HT1080 (cell line): ENCODE measurements at regions not wholly inside any gene's neighbourhood (a gene's known extent, or its start where the extent isn't known, plus 50 kb on each side); places are given as distances from the start of the nearest gene placed in this dataset.
"Not testable (repeated sequence)": the region's sequence is repeated elsewhere in the genome, so short reads cannot be mapped to it uniquely, and the experiment has no call there.

Experiments
- DNase-seq: peaks from one replicate; pipeline ENCODE4 v3.0.0-alpha.2; 2015; ENCODE audit warnings: low read depth

- DNase-seq, result no peak
Observed at GRCh38 chr6:82419132-82419581, 55.5 kb downstream of the TPBG start.

GRCh38 chr6:82419859-82420258 is 56.2 kb downstream of the TPBG start:
- DNase-seq, result no peak

GRCh38 chr6:82430611-82431010 is 67.0 kb downstream of the TPBG start:
- DNase-seq, result no peak

GRCh38 chr6:82436740-82437139 is 73.1 kb downstream of the TPBG start:
- DNase-seq, result no peak

GRCh38 chr6:82437701-82438100 is 74.1 kb downstream of the TPBG start:
- no peak for DNase-seq

GRCh38 chr6:82441047-82441855 is 77.6 kb downstream of the TPBG start:
- DNase-seq, result no peak

- DNase-seq, result no peak
Observed at GRCh38 chr6:82442061-82442719, 78.6 kb downstream of the TPBG start.

- DNase-seq, result no peak
Observed at GRCh38 chr6:82458147-82458546, 94.5 kb downstream of the TPBG start.

GRCh38 chr6:82458705-82459104 is 95.1 kb downstream of the TPBG start:
- no peak for DNase-seq

GRCh38 chr6:82461536-82461935 is 97.9 kb downstream of the TPBG start:
- DNase-seq, result no peak

- no peak for DNase-seq
Observed at GRCh38 chr6:82467338-82467737, 103.7 kb downstream of the TPBG start.

GRCh38 chr6:82470123-82470522 is 106.5 kb downstream of the TPBG start:
- not testable (repeated sequence) for DNase-seq

GRCh38 chr6:82475106-82475505 is 111.5 kb downstream of the TPBG start:
- DNase-seq, result not testable (repeated sequence)

GRCh38 chr6:82484001-82484400 is 120.4 kb downstream of the TPBG start:
- DNase-seq, result no peak

- no peak for DNase-seq
Observed at GRCh38 chr6:82484737-82485626, 121.4 kb downstream of the TPBG start.

- DNase-seq, result no peak
Observed at GRCh38 chr6:82487895-82488294, 124.3 kb downstream of the TPBG start.

- no peak for DNase-seq
Observed at GRCh38 chr6:82488403-82488802, 124.8 kb downstream of the TPBG start.

- DNase-seq, result no peak
Observed at GRCh38 chr6:82492134-82492533, 128.5 kb downstream of the TPBG start.

GRCh38 chr6:82493467-82493866 is 129.8 kb downstream of the TPBG start:
- DNase-seq, result no peak

GRCh38 chr6:82494367-82494766 is 130.8 kb downstream of the TPBG start:
- DNase-seq, result no peak

- DNase-seq, result not testable (repeated sequence)
Observed at GRCh38 chr6:82501901-82502300, 138.3 kb downstream of the TPBG start.

GRCh38 chr6:82506526-82506925 is 142.9 kb downstream of the TPBG start:
- peak; percentile 10 for DNase-seq
